BJ (cell line): ENCODE measurements at regions not wholly inside any gene's neighbourhood (a gene's known extent, or its start where the extent isn't known, plus 50 kb on each side); places are given as distances from the start of the nearest gene placed in this dataset.
A peak's percentile ranks its signal among the peaks of the same experiment; 100 is the strongest.

Experiments
- CTCF ChIA-PET: fragments of 350-600 bp; formaldehyde crosslinking; extraction: SDS; loops from one replicate; lab custom pipeline; 2021; ENCODE audit warnings: antibody characterized with exemption, inconsistent platforms; lab: Yijun Ruan, JAX
- POLR2A ChIA-PET: fragments of 300-600 bp; sonication (Branson Sonifier 250); formaldehyde crosslinking; extraction: SDS; loops from one replicate; lab custom pipeline; 2021; ENCODE audit warnings: antibody characterized with exemption; lab: Charles Lee
- DNase-seq: peaks from one replicate; pipeline ENCODE4 v3.0.0-alpha.2; 2011; ENCODE audit warnings: low read depth
- H3K27me3 ChIP-seq: 2 replicates; pipeline ENCODE4 v1.6.0; 2011; ENCODE audit warnings: low read length; ENCODE audit not compliant: control insufficient read depth, insufficient read depth
- H3K36me3 ChIP-seq: 2 replicates; pipeline ENCODE4 v1.5.1; 2011; ENCODE audit warnings: low read length; ENCODE audit not compliant: control insufficient read depth, insufficient read depth
- H3K4me3 ChIP-seq: 2 replicates; pipeline ENCODE4 v1.5.1; 2011; ENCODE audit warnings: low read depth, mild to moderate bottlenecking, control low read depth, low read length
- TF ChIP-seq, protein P1 (sequence below): IDR thresholded peaks from 2 replicates; pipeline ENCODE4 v1.5.1; 2011; ENCODE audit warnings: low read depth, mild to moderate bottlenecking, control low read depth, inconsistent platforms, low read length, moderate library complexity; ENCODE audit not compliant: insufficient read depth

DNA sequence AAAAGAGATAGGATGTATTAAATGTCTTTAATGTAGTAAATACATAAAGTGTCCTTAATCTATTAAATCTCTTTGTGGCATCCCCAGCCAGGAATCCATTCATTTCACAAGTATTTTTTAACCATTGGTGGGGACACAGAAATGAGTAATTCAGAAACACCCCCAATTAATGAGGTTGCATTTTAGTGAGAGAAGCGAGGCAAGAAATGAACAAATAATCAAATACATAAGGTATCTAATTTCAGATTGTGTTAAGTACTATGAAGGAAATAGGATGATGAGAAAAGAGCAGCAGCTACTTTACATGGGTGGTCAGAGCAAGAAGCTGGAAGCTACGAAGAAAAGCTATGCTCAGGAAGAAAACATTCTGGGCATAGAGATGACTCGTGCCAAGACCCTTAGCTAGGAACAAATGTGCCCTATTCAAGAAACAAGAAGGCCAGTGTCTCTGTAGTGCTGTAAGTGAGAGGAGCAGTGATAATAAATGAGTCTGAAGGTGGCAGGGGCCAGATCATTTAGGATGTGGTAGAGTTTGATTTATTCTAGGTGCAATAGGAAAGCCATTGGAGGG is 60.5 kb upstream of the IGF1 start:
- TF ChIP-seq, protein P1, sequence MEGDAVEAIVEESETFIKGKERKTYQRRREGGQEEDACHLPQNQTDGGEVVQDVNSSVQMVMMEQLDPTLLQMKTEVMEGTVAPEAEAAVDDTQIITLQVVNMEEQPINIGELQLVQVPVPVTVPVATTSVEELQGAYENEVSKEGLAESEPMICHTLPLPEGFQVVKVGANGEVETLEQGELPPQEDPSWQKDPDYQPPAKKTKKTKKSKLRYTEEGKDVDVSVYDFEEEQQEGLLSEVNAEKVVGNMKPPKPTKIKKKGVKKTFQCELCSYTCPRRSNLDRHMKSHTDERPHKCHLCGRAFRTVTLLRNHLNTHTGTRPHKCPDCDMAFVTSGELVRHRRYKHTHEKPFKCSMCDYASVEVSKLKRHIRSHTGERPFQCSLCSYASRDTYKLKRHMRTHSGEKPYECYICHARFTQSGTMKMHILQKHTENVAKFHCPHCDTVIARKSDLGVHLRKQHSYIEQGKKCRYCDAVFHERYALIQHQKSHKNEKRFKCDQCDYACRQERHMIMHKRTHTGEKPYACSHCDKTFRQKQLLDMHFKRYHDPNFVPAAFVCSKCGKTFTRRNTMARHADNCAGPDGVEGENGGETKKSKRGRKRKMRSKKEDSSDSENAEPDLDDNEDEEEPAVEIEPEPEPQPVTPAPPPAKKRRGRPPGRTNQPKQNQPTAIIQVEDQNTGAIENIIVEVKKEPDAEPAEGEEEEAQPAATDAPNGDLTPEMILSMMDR = no peak
- ChIA-PET CTCF (interaction anchor here (0.8 to 1.5 kb wide), 2 partner anchors 15 to 162 kb away, joined by 3 to 5 read pairs; no protein-coding TSS in a partner anchor), POLR2A (no interaction called here)
- Histone ChIP-seq H3K27me3 (no peaks in the 10 kb centered on the region), H3K4me3 (no peak overlapping the region), H3K36me3 (no peaks in the 10 kb centered on the region)
- no peak for DNase-seq

DNA sequence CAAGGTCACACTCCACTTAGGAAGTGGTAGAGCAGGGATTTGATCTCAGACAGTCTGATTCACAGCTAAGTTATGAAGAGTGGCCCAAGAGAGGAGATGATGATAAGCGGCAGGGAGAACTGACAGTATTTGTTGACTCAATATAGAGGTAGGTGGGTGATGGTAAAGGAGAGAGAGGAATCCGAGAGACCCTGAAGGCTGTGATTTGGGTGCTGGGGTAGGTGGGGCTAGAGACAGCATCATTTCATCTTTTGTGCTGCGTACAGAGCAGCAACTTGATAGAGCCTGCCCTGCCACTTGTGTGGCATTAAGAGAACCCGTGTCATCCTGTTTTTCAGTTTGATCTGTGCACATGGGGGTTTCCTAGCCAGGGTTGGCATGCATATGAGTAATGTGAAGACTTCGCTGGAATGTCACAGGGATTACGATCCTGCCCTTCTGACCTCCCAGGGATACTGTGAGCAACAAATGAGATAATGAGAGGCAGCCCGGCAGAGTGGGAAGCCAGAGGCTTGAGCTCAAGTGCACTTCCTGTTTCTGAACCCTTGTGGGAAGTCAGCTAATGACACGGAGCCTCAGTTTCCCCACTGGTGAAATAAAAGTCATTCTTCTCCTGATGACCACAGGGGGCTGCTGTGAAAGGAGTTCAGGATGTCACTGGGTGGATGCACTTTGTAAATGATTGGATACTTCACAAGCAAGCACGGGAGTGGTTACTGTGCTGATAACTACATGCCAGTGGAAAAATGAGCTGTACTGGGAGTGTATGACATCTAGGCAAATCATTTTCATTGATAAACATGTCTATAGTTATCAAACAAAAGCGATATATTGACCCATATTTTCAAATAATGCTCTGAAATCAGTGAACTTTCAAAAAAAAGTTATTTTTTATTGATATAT is 59.5 kb upstream of the IGF1 start:
- Histone ChIP-seq H3K27me3 (no peaks in the 10 kb centered on the region), H3K36me3 (no peaks in the 10 kb centered on the region), H3K4me3 (no peak overlapping the region)
- TF ChIP-seq, protein P1 = no peak
- ChIA-PET POLR2A (interaction anchor here (0.6 kb wide), 2 partner anchors 59 to 440 kb away, joined by 4 read pairs; no protein-coding TSS in a partner anchor), CTCF (interaction anchor here (0.6 to 1.5 kb wide), 5 partner anchors 16 to 201 kb away, joined by 3 to 5 read pairs (median 3); no protein-coding TSS in a partner anchor)
- peak; percentile 80 for DNase-seq

DNA sequence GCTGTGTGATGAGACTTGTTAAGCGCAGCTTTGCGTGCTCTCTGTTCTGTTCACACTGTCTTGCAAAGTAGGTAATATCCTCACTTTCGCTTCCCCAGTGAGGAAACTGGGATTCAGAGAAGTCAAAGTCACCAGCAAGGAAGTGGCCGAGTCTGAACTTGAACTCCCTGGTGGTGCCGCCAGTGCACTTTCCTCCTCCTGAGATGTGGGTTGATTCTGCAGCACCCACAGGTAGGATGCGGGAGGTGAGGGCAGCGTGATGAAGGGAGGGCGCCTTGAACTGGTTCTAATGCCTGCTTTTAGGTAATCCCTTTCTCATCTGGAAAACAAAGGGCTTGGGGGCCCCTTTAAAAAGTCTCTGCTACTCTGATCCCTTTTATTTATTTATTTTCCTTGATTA is 54.9 kb upstream of the IGF1 start:
- no peaks in the 10 kb centered on the region for H3K27me3 ChIP-seq
- CTCF ChIA-PET = interaction anchor here (1.0 to 1.2 kb wide), 2 partner anchors 56 to 167 kb away, joined by 3 to 8 read pairs; no protein-coding TSS in a partner anchor
- no peak for DNase-seq
- TF ChIP-seq, protein P1 = no peak
- POLR2A ChIA-PET = interaction anchor here (0.5 kb wide), 1 partner anchor 628 kb away, joined by 3 read pairs; no protein-coding TSS in a partner anchor
- no peaks in the 10 kb centered on the region for H3K36me3 ChIP-seq
- no peak overlapping the region for H3K4me3 ChIP-seq

DNA sequence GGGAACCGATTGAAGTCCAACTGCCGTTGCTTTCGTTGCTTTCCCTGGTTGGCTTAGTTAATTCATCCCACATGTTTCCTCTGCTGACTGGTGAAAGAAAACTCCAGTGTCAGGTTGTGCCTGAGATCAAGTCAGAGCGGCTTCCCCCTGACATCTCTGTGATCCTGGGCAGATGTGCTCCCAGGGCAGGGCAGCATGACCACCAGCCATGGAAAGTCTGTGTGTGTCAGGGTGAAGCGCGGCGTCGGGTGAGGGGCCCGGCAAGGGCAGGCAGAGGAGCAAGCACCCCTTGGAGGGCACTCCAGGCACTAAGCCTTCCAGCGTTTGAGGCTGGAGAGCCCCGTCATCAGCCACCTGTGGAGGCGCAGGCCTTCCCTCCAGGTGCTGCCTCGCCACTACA is 54.5 kb upstream of the IGF1 start:
- DNase-seq = no peak
- ChIA-PET CTCF (interaction anchor here (1.2 kb wide), 1 partner anchor 56 kb away, joined by 3 read pairs; no protein-coding TSS in a partner anchor), POLR2A (no interaction called here)
- no peaks in the 10 kb centered on the region for H3K27me3 ChIP-seq
- no peaks in the 10 kb centered on the region for H3K36me3 ChIP-seq
- H3K4me3 ChIP-seq = no peak overlapping the region
- TF ChIP-seq, protein P1 = no peak
